Stimulated activated CD8-positive, alpha-beta memory T cell treated with anti-CD3 and anti-CD28 coated beads, Interleukin-7, amount 100 ng/mL, for 4 hours (primary cell): ENCODE measurements at regions not wholly inside any gene's neighbourhood (a gene's known extent, or its start where the extent isn't known, plus 50 kb on each side); places are given as distances from the start of the nearest gene placed in this dataset.
"Not testable (repeated sequence)": the region's sequence is repeated elsewhere in the genome, so short reads cannot be mapped to it uniquely, and the experiment has no call there.

Experiments used
- DNase-seq, 2 donors: peaks; one replicate each; pipeline ENCODE4 v3.0.0-alpha.2; 2020; ENCODE audit warnings: low read depth in 2 of 2

GRCh38 chr14:86799244-86799647 is 1193.7 kb downstream of the GALC start:
- no peak for DNase-seq

- DNase-seq = no peak
Measured at GRCh38 chr14:86798330-86798729, 1194.7 kb downstream of the GALC start.

GRCh38 chr14:86797075-86797351 is 1196.0 kb downstream of the GALC start:
- DNase-seq = no peak

- no peak for DNase-seq
Measured at GRCh38 chr14:86796221-86797074, 1196.5 kb downstream of the GALC start.

GRCh38 chr14:86794689-86795088 is 1198.3 kb downstream of the GALC start:
- DNase-seq = no peak

- DNase-seq = no peak
Measured at GRCh38 chr14:86790408-86791364, 1202.3 kb downstream of the GALC start.

GRCh38 chr14:86788224-86788623 is 1204.8 kb downstream of the GALC start:
- no peak for DNase-seq

GRCh38 chr14:86787717-86788116 is 1205.3 kb downstream of the GALC start:
- no peak for DNase-seq

GRCh38 chr14:86782092-86782580 is 1210.8 kb downstream of the GALC start:
- no peak for DNase-seq

- no peak for DNase-seq
Measured at GRCh38 chr14:86780876-86781510, 1212.0 kb downstream of the GALC start.

- DNase-seq = no peak
Measured at GRCh38 chr14:86780461-86780860, 1212.5 kb downstream of the GALC start.

GRCh38 chr14:86779416-86779815 is 1213.6 kb downstream of the GALC start:
- no peak for DNase-seq

GRCh38 chr14:86777963-86778602 is 1214.9 kb downstream of the GALC start:
- no peak for DNase-seq

- DNase-seq = not testable (repeated sequence)
Measured at GRCh38 chr14:86775896-86776295, 1217.1 kb downstream of the GALC start.

GRCh38 chr14:86774916-86775315 is 1218.1 kb downstream of the GALC start:
- DNase-seq = no peak

- DNase-seq = no peak
Measured at GRCh38 chr14:86772075-86772474, 1220.9 kb downstream of the GALC start.

GRCh38 chr14:86770186-86770585 is 1222.8 kb downstream of the GALC start:
- DNase-seq = no peak

GRCh38 chr14:86766469-86766868 is 1226.5 kb downstream of the GALC start:
- no peak for DNase-seq

- no peak for DNase-seq
Measured at GRCh38 chr14:86761611-86762010, 1231.4 kb downstream of the GALC start.

GRCh38 chr14:86756521-86757190 is 1226.7 kb downstream of the FLRT2 start:
- DNase-seq = no peak

GRCh38 chr14:86750488-86750887 is 1220.5 kb downstream of the FLRT2 start:
- not testable (repeated sequence) for DNase-seq
